OCI-LY3 (cell line): ENCODE measurements at regions not wholly inside any gene's neighbourhood (a gene's known extent, or its start where the extent isn't known, plus 50 kb on each side); places are given as distances from the start of the nearest gene placed in this dataset.
"Not testable (repeated sequence)": the region's sequence is repeated elsewhere in the genome, so short reads cannot be mapped to it uniquely, and the experiment has no call there.

Experiments
- H2AFZ ChIP-seq: fragments of 200-600, 300-600 bp; shearing (Covaris generic); 2 replicates; pipeline ENCODE4 v1.6.0; 2014; ENCODE audit warnings: antibody characterized with exemption, low read depth, low read length
- H3K27ac ChIP-seq: fragments of 200-600, 300-600 bp; sonication (generic); 2 replicates; pipeline ENCODE4 v1.5.1; 2014; ENCODE audit warnings: mild to moderate bottlenecking, low read length, moderate library complexity, mixed read lengths
- H3K27me3 ChIP-seq: fragments of 200-600, 300-600 bp; sonication (generic); 2 replicates; pipeline ENCODE4 v1.6.1; 2014; ENCODE audit warnings: low read depth, low read length, mixed read lengths
- H3K36me3 ChIP-seq: fragments of 200-600, 300-600 bp; sonication (generic); replicated peaks from 2 replicates; pipeline ENCODE3; 2014; ENCODE audit warnings: low read depth, low read length, mixed read lengths
- H3K4me1 ChIP-seq: fragments of 300-600, 200-600 bp; sonication (generic); 2 replicates; pipeline ENCODE4 v1.6.1; 2014; ENCODE audit warnings: low read length, mixed read lengths
- H3K4me2 ChIP-seq: fragments of 200-600, 300-600 bp; sonication (generic); 2 replicates; pipeline ENCODE4 v1.6.1; 2014; ENCODE audit warnings: low read length, mixed read lengths
- H3K4me3 ChIP-seq: fragments of 300-600, 200-600 bp; sonication (generic); 2 replicates; pipeline ENCODE4 v1.5.1; 2014; ENCODE audit warnings: antibody characterized with exemption, mild to moderate bottlenecking, low read length, moderate library complexity
- H3K79me2 ChIP-seq: fragments of 300-600, 200-600 bp; shearing (Covaris generic); 2 replicates; pipeline ENCODE4 v1.6.1; 2014; ENCODE audit warnings: mild to moderate bottlenecking, low read length, mixed read lengths
- H3K9ac ChIP-seq: fragments of 300-600, 200-600 bp; shearing (Covaris generic); 2 replicates; pipeline ENCODE4 v1.6.0; 2014; ENCODE audit warnings: mild to moderate bottlenecking, low read length, moderate library complexity
- H3K9me3 ChIP-seq: fragments of 200-600, 300-600 bp; shearing (Covaris generic); 2 replicates; pipeline ENCODE4 v1.6.1; 2014; ENCODE audit warnings: low read length, mixed read lengths; ENCODE audit not compliant: insufficient read depth
- H4K20me1 ChIP-seq: fragments of 200-600, 300-600 bp; sonication (generic); 2 replicates; pipeline ENCODE4 v1.6.1; 2016; ENCODE audit warnings: low read length, mixed read lengths; ENCODE audit not compliant: insufficient read depth
- EZH2phosphoT487 ChIP-seq: fragments of 200-600 bp; shearing (Covaris generic); IDR thresholded peaks from 2 replicates; pipeline ENCODE4 v1.6.1; 2018; ENCODE audit warnings: antibody characterized with exemption, mixed run types, low read depth
- TF ChIP-seq, protein P1 (sequence below): fragments of 200-600, 300-600 bp; sonication (generic); IDR thresholded peaks from 2 replicates; pipeline ENCODE4 v1.5.1; 2014; ENCODE audit warnings: antibody characterized with exemption, low read length, low read depth

GRCh38 chr21:9003909-9004814, 1517.2 kb upstream of the TPTE start:
- not testable (repeated sequence) for H3K36me3 ChIP-seq, H3K27ac ChIP-seq, H3K9ac ChIP-seq, H4K20me1 ChIP-seq, H3K27me3 ChIP-seq, H3K4me3 ChIP-seq, H3K4me2 ChIP-seq, H3K9me3 ChIP-seq, H3K79me2 ChIP-seq, H3K4me1 ChIP-seq, H2AFZ ChIP-seq

DNA sequence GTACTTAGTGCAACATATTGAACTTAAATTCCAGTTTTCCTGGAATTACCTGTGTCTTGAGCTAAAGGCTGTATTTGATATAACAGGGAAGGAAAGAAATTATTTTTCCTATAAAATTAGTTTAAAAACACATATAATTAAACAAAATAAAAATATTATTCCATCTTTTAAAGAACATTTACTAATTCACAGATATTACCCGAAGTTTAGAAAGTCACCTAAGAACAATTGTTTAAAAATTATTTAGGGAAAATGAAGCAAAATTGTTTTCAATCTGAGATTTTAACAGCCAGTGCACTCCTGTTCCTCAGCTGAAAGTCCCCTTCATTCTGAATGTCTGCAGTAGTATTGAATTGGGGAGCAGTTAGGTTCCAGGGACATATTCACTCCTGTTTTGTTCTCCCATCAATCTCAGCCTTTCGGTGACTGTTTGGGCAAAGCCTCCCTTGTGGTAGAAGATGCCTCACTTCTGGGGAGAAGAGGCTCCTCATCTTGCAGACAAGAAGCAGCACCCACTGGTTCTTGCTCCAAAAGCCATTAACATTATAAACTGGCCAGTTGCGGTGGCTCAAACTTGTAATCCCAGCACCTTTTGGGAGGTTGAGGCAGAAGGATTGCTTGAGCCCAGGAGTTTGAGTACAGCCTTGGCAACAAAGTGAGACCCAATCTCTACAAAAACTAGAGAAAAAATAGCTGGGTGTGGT, 1516.4 kb upstream of the TPTE start:
- H3K9me3 ChIP-seq, H3K4me3 ChIP-seq, H3K27ac ChIP-seq, H3K4me2 ChIP-seq, H3K27me3 ChIP-seq, H3K79me2 ChIP-seq, H3K9ac ChIP-seq, H3K4me1 ChIP-seq, H2AFZ ChIP-seq, H4K20me1 ChIP-seq, H3K36me3 ChIP-seq: not testable (repeated sequence)

DNA sequence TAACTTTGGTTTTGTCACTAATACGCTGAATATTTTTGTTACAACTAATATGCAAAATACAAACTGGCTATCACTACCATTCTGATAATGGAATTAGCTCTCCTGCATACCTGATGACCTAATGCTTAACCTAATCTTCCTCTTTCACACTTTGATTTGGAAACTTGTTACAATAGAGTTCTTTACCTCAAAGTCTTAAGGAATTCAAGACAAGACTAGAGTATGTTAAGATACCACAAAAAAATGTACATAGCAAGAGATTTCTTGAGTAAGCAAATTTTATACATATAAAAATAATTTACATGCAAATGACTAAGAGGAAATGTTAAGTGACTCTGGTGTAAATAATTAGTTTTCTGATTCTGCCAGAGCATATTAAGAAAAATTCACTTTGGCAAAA, 1515.7 kb upstream of the TPTE start:
- H3K4me1 ChIP-seq, H4K20me1 ChIP-seq, H3K79me2 ChIP-seq, H3K27me3 ChIP-seq, H2AFZ ChIP-seq, H3K9me3 ChIP-seq, H3K4me3 ChIP-seq, H3K36me3 ChIP-seq, H3K4me2 ChIP-seq, H3K27ac ChIP-seq, H3K9ac ChIP-seq: not testable (repeated sequence)

GRCh38 chr21:9006111-9006510, 1515.3 kb upstream of the TPTE start:
- not testable (repeated sequence) for H3K27ac ChIP-seq, H3K79me2 ChIP-seq, H3K27me3 ChIP-seq, H3K4me3 ChIP-seq, H4K20me1 ChIP-seq, H3K4me1 ChIP-seq, H3K9me3 ChIP-seq, H3K36me3 ChIP-seq, H3K4me2 ChIP-seq, H3K9ac ChIP-seq, H2AFZ ChIP-seq

GRCh38 chr21:9006553-9007323, 1514.6 kb upstream of the TPTE start:
- not testable (repeated sequence) for H2AFZ ChIP-seq, H4K20me1 ChIP-seq, H3K79me2 ChIP-seq, H3K9ac ChIP-seq, H3K36me3 ChIP-seq, H3K9me3 ChIP-seq, H3K27me3 ChIP-seq, H3K4me2 ChIP-seq, H3K27ac ChIP-seq, H3K4me3 ChIP-seq, H3K4me1 ChIP-seq

GRCh38 chr21:9008636-9009035, 1512.7 kb upstream of the TPTE start:
- no peak overlapping the region for H3K27ac ChIP-seq
- H3K4me1 ChIP-seq, result no peaks in the 10 kb centered on the region
- no peaks in the 10 kb centered on the region for H3K36me3 ChIP-seq
- no peaks in the 10 kb centered on the region for H4K20me1 ChIP-seq
- no peak overlapping the region for H3K4me3 ChIP-seq
- no peak overlapping the region for H2AFZ ChIP-seq
- no peaks in the 10 kb centered on the region for H3K79me2 ChIP-seq
- H3K27me3 ChIP-seq, result no peaks in the 10 kb centered on the region
- no peaks in the 10 kb centered on the region for H3K9me3 ChIP-seq
- no peak for TF ChIP-seq EZH2phosphoT487
- TF ChIP-seq, protein P1, sequence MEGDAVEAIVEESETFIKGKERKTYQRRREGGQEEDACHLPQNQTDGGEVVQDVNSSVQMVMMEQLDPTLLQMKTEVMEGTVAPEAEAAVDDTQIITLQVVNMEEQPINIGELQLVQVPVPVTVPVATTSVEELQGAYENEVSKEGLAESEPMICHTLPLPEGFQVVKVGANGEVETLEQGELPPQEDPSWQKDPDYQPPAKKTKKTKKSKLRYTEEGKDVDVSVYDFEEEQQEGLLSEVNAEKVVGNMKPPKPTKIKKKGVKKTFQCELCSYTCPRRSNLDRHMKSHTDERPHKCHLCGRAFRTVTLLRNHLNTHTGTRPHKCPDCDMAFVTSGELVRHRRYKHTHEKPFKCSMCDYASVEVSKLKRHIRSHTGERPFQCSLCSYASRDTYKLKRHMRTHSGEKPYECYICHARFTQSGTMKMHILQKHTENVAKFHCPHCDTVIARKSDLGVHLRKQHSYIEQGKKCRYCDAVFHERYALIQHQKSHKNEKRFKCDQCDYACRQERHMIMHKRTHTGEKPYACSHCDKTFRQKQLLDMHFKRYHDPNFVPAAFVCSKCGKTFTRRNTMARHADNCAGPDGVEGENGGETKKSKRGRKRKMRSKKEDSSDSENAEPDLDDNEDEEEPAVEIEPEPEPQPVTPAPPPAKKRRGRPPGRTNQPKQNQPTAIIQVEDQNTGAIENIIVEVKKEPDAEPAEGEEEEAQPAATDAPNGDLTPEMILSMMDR, result no peak
- H3K9ac ChIP-seq, result no peak overlapping the region
- no peak overlapping the region for H3K4me2 ChIP-seq

DNA sequence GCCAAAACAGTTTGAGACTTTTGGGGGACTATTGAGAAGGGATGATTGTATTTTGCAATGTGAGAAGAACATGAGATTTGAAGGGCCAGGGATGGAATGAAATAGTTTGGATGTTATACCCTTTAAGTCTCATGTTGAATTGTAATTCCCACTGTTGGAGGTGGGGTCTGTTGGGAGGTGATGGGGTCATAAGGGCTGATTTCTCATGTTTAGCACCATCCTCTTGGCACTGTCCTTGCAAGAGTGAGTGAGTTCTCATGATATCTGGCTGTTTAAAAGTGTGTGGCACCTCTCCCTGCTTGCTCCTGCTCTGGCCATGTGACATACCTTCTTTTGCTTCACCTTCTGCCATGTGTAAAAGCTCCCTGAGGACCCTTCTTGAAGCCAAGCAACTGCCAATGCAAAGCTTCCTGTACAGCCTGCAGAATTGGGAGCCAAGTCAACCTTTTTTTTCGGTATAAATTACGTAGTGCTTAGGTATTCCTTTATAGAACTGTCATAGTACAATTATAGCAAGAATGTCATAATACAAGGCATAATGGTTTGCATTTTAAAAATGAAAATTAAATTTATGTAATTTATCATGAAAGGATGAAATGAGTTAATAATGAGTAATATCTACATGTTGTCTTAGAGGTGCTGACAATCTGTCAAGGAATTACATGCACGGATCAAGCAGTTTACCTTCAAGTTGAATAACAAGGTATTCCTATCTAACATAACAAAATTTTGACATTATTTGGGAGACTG, 1511.9 kb upstream of the TPTE start:
- H3K9me3 ChIP-seq, H3K9ac ChIP-seq, H3K4me3 ChIP-seq, H3K36me3 ChIP-seq, H3K4me1 ChIP-seq, H3K79me2 ChIP-seq, H4K20me1 ChIP-seq, H3K27me3 ChIP-seq, H3K27ac ChIP-seq, H2AFZ ChIP-seq, H3K4me2 ChIP-seq: not testable (repeated sequence)
